CD4-positive, CD25-positive, alpha-beta regulatory T cell (primary cell): ENCODE measurements at regions not wholly inside any gene's neighbourhood (a gene's known extent, or its start where the extent isn't known, plus 50 kb on each side); places are given as distances from the start of the nearest gene placed in this dataset.

Source experiments
- ATAC-seq, 2 donors: fragments of 150-1000 bp; cut with Tn5 transposase; one replicate each; pipeline ENCODE4 v1.10.0; 2021; ENCODE audit warnings: low read depth in 2 of 2, moderate number of reproducible peaks in 2 of 2, moderate library complexity in 1 of 2
- DNase-seq, 3 donors: peaks; one replicate each; pipeline versions ENCODE4 v3.0.0 to v3.0.0-alpha.2; 2012 to 2022; ENCODE audit warnings: mixed read lengths in 1 of 3
- H3K27ac ChIP-seq: one replicate; pipeline ENCODE4 v1.7.0; 2013; ENCODE audit warnings: mild to moderate bottlenecking, low read length; ENCODE audit not compliant: insufficient read depth, poor library complexity, severe bottlenecking
- H3K27me3 ChIP-seq: one replicate; pipeline ENCODE4 v1.7.0; 2013; ENCODE audit warnings: low read length; ENCODE audit not compliant: control insufficient read depth, insufficient read depth
- H3K36me3 ChIP-seq: one replicate; pipeline ENCODE4 v1.7.0; 2013; ENCODE audit warnings: mild to moderate bottlenecking, low read length, moderate library complexity; ENCODE audit not compliant: control insufficient read depth, insufficient read depth
- H3K4me1 ChIP-seq: 2 replicates; pipeline ENCODE4 v1.7.0; 2013; ENCODE audit warnings: mild to moderate bottlenecking, low read length; ENCODE audit not compliant: insufficient read depth, control insufficient read depth, poor library complexity, severe bottlenecking
- H3K4me3 ChIP-seq: one replicate; pipeline ENCODE4 v1.7.0; 2013; ENCODE audit warnings: low read depth, mild to moderate bottlenecking, low read length, moderate library complexity
- H3K9me3 ChIP-seq, 2 experiments: 1 replicate in 1 of 2; 2 replicates in 1 of 2; pipeline ENCODE4 v1.7.0; 2013; ENCODE audit warnings: low read length in 2 of 2, mild to moderate bottlenecking in 1 of 2, moderate library complexity in 1 of 2; ENCODE audit not compliant: control insufficient read depth in 2 of 2
- H3K27ac Mint-ChIP-seq, 3 donors: one replicate each; pipeline ENCODE4 v1.8.0; 2020 to 2022; ENCODE audit warnings: mild to moderate bottlenecking in 3 of 3, mixed read lengths in 3 of 3, moderate library complexity in 2 of 3
- H3K27me3 Mint-ChIP-seq: one replicate; pipeline ENCODE4 v1.8.0; 2022; ENCODE audit warnings: mild to moderate bottlenecking, mixed read lengths
- H3K36me3 Mint-ChIP-seq: one replicate; pipeline ENCODE4 v1.8.0; 2020; ENCODE audit warnings: mixed read lengths
- H3K4me1 Mint-ChIP-seq, 4 donors: one replicate each; pipeline ENCODE4 v1.8.0; 2020 to 2022; ENCODE audit warnings: mixed read lengths in 4 of 4, mild to moderate bottlenecking in 1 of 4
- H3K4me3 Mint-ChIP-seq, 4 donors: one replicate each; pipeline ENCODE4 v1.8.0; 2020 to 2022; ENCODE audit warnings: mild to moderate bottlenecking in 4 of 4, mixed read lengths in 4 of 4, moderate library complexity in 3 of 4
- H3K9me3 Mint-ChIP-seq, 7 donors: one replicate each; pipeline ENCODE4 v1.8.0; 2020 to 2022; ENCODE audit warnings: mixed read lengths in 7 of 7, mild to moderate bottlenecking in 3 of 7, moderate library complexity in 2 of 7

- Histone ChIP-seq H3K27me3 (peaks cover 6% of the 10 kb centered on the region), H3K4me1 (no peaks in the 10 kb centered on the region), H3K27ac (no peak overlapping the region), H3K36me3 (no peaks in the 10 kb centered on the region), H3K9me3 (no peaks in the 10 kb centered on the region), H3K4me3 (no peak overlapping the region)
- no peak for ATAC-seq
- Mint-ChIP-seq H3K36me3 (no peaks in the 10 kb centered on the region), H3K27ac (no peak overlapping the region), H3K27me3 (peaks cover 32% of the 10 kb centered on the region), H3K4me3 (no peak overlapping the region), H3K4me1 (no peaks in the 10 kb centered on the region), H3K9me3 (peaks cover 0 to 2% (median 0%) of the 10 kb centered on the region in 7 donors)
- no peak for DNase-seq
These were observed 65.1 kb upstream of the PZP start for GRCh38 chr12:9273276-9273675.

GRCh38 chr12:9271875-9272274 is 63.7 kb upstream of the PZP start:
- H3K36me3 ChIP-seq: no peaks in the 10 kb centered on the region

GRCh38 chr12:9264546-9264945 is 56.4 kb upstream of the PZP start:
- Histone ChIP-seq H3K36me3 (no peaks in the 10 kb centered on the region), H3K27me3 (peaks cover 6% of the 10 kb centered on the region), H3K27ac (no peak overlapping the region), H3K4me3 (no peak overlapping the region), H3K9me3 (no peaks in the 10 kb centered on the region), H3K4me1 (no peaks in the 10 kb centered on the region)
- H3K4me1 Mint-ChIP-seq: no peaks in the 10 kb centered on the region
- H3K36me3 Mint-ChIP-seq: no peaks in the 10 kb centered on the region
- ATAC-seq: no peak
- H3K27me3 Mint-ChIP-seq: peaks cover 6% of the 10 kb centered on the region
- no peak overlapping the region for H3K4me3 Mint-ChIP-seq
- H3K9me3 Mint-ChIP-seq: peaks cover 0 to 4% (median 0%) of the 10 kb centered on the region in 7 donors
- no peak for DNase-seq
- H3K27ac Mint-ChIP-seq: no peak overlapping the region

More at GRCh38 chr12:9271875-9272274, 63.7 kb upstream of the PZP start:
- H3K27me3 Mint-ChIP-seq: peaks cover 25% of the 10 kb centered on the region
- H3K27me3 ChIP-seq: peaks cover 3% of the 10 kb centered on the region
- H3K27ac ChIP-seq: no peak overlapping the region
- no peaks in the 10 kb centered on the region for H3K4me1 ChIP-seq
- DNase-seq: no peak
- H3K4me3 ChIP-seq: no peak overlapping the region
- peaks cover 0 to 2% (median 0%) of the 10 kb centered on the region in 7 donors for H3K9me3 Mint-ChIP-seq
- H3K4me3 Mint-ChIP-seq: no peak overlapping the region
- H3K4me1 Mint-ChIP-seq: no peaks in the 10 kb centered on the region
- H3K36me3 Mint-ChIP-seq: no peaks in the 10 kb centered on the region
- ATAC-seq: no peak
- no peaks in the 10 kb centered on the region for H3K9me3 ChIP-seq
- no peak overlapping the region for H3K27ac Mint-ChIP-seq

GRCh38 chr12:9260931-9261330 is 52.7 kb upstream of the PZP start:
- Mint-ChIP-seq H3K4me3 (no peak overlapping the region), H3K4me1 (peaks cover 0 to 4% (median 1%) of the 10 kb centered on the region in 4 donors), H3K27ac (no peak overlapping the region), H3K9me3 (peaks cover 0 to 2% (median 0%) of the 10 kb centered on the region in 7 donors), H3K36me3 (no peaks in the 10 kb centered on the region), H3K27me3 (peaks cover 25% of the 10 kb centered on the region)
- H3K27me3 ChIP-seq: peaks cover 4% of the 10 kb centered on the region
- H3K36me3 ChIP-seq: no peaks in the 10 kb centered on the region
- H3K27ac ChIP-seq: no peak overlapping the region
- no peak for DNase-seq
- no peaks in the 10 kb centered on the region for H3K9me3 ChIP-seq
- no peaks in the 10 kb centered on the region for H3K4me1 ChIP-seq
- no peak for ATAC-seq
- H3K4me3 ChIP-seq: no peak overlapping the region

GRCh38 chr12:9258676-9259075 is 50.5 kb upstream of the PZP start:
- Histone ChIP-seq H3K27ac (no peak overlapping the region), H3K4me3 (no peak overlapping the region), H3K27me3 (peaks cover 4% of the 10 kb centered on the region), H3K4me1 (no peaks in the 10 kb centered on the region), H3K9me3 (no peaks in the 10 kb centered on the region), H3K36me3 (no peaks in the 10 kb centered on the region)
- DNase-seq (no peak), ATAC-seq (no peak)
- no peak overlapping the region for H3K27ac Mint-ChIP-seq
- H3K4me1 Mint-ChIP-seq: peaks cover 0 to 4% (median 3%) of the 10 kb centered on the region in 4 donors
- peaks cover 0 to 2% (median 0%) of the 10 kb centered on the region in 7 donors for H3K9me3 Mint-ChIP-seq
- no peak overlapping the region for H3K4me3 Mint-ChIP-seq
- peaks cover 32% of the 10 kb centered on the region for H3K27me3 Mint-ChIP-seq
- H3K36me3 Mint-ChIP-seq: no peaks in the 10 kb centered on the region
